Lung (tissue), 11 donors: ENCODE measurements at regions not wholly inside any gene's neighbourhood (a gene's known extent, or its start where the extent isn't known, plus 50 kb on each side); places are given as distances from the start of the nearest gene placed in this dataset.

Source experiments
- ATAC-seq: fragments of 200-7000 bp; cut with Tn5 transposase; one replicate; pipeline ENCODE4 v1.9.1; 2020; ENCODE audit warnings: moderate number of reproducible peaks; ENCODE audit not compliant: insufficient read depth, low FRiP score
- DNase-seq, 3 donors: peaks; one replicate each; pipeline ENCODE4 v3.0.0-alpha.2; 2013 to 2017
- H3K27ac ChIP-seq, 2 donors: one replicate each; pipeline ENCODE4 v1.5.1; 2013; ENCODE audit warnings: mild to moderate bottlenecking in 2 of 2, moderate library complexity in 2 of 2, control low read depth in 1 of 2, inconsistent platforms in 1 of 2, low read depth in 1 of 2, low read length in 1 of 2
- H3K27me3 ChIP-seq, 3 donors: one replicate each; pipeline ENCODE4 v1.5.1; 2013; ENCODE audit warnings: low read length in 2 of 3; ENCODE audit not compliant: control insufficient read depth in 3 of 3, insufficient read depth in 3 of 3
- H3K36me3 ChIP-seq, 4 donors: one replicate each; pipeline ENCODE4 v1.5.1; 2013; ENCODE audit warnings: low read length in 4 of 4, mild to moderate bottlenecking in 1 of 4, moderate library complexity in 1 of 4; ENCODE audit not compliant: control insufficient read depth in 4 of 4, insufficient read depth in 4 of 4
- H3K4me1 ChIP-seq, 5 donors: one replicate each; pipeline ENCODE4 v1.5.1; 2013; ENCODE audit warnings: low read length in 5 of 5, mild to moderate bottlenecking in 2 of 5, moderate library complexity in 1 of 5; ENCODE audit not compliant: control insufficient read depth in 5 of 5, insufficient read depth in 5 of 5
- H3K4me3 ChIP-seq: one replicate; pipeline ENCODE4 v1.5.1; 2013; ENCODE audit warnings: mild to moderate bottlenecking, control low read depth, moderate library complexity
- H3K9ac ChIP-seq, 2 donors: one replicate each; pipeline ENCODE4 v1.5.1; 2013; ENCODE audit warnings: low read length in 2 of 2, control low read depth in 1 of 2; ENCODE audit not compliant: insufficient read depth in 1 of 2
- H3K9me3 ChIP-seq, 4 donors: one replicate each; pipeline ENCODE4 v1.5.1; 2013; ENCODE audit warnings: low read length in 3 of 4, mild to moderate bottlenecking in 1 of 4, moderate library complexity in 1 of 4; ENCODE audit not compliant: control insufficient read depth in 4 of 4, insufficient read depth in 3 of 4
- WGBS, 2 donors: extraction: QIAGEN DNeasy Blood & Tissue Kit; methylation state at CpG; one replicate each; pipeline ENCODE4 v1.1.7; 2013; 5-methylcytosine and 5-hydroxymethylcytosine counted together
- TF ChIP-seq, protein P1 (sequence below): IDR thresholded peaks from 2 replicates; pipeline ENCODE4 v1.5.1; 2012; ENCODE audit warnings: mild to moderate bottlenecking; ENCODE audit errors: control extremely low read depth, extremely low read depth
- donor health status: control.
- donor health status: control.
- donor health status: Bipolar disorder and iron deficiency.
- donor health status: healthy.
- donor health status: DM: yes; HTN: yes; CAD: no.

DNA sequence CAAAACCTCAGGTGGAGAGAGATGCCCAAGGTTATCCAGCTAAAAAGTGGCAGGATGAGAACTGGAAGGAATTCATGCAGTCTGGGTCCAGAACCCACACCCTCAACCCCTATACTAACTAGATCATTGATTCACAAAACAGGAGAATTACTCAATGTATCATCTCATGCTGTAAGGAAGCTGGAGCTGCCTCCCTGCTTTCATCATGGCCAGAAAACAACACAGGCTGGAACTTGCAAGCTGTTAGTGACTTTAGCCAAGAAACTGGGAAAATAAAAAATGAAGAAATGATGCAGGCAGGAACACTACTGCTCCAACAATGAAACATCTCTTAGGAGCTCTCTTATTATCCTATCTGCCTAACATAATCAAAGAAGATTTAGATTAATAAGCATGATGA, 619.8 kb upstream of the CELF2 start:
- no peak for DNase-seq
- Histone ChIP-seq H3K27ac (no peak overlapping the region), H3K27me3 (no peaks in the 10 kb centered on the region), H3K36me3 (no peaks in the 10 kb centered on the region), H3K4me1 (peaks cover 0 to 4% (median 0%) of the 10 kb centered on the region in 5 donors), H3K4me3 (no peak overlapping the region), H3K9ac (no peak overlapping the region), H3K9me3 (peaks cover 0 to 2% (median 0%) of the 10 kb centered on the region in 4 donors)
- ATAC-seq: no peak
- TF ChIP-seq, protein P1, sequence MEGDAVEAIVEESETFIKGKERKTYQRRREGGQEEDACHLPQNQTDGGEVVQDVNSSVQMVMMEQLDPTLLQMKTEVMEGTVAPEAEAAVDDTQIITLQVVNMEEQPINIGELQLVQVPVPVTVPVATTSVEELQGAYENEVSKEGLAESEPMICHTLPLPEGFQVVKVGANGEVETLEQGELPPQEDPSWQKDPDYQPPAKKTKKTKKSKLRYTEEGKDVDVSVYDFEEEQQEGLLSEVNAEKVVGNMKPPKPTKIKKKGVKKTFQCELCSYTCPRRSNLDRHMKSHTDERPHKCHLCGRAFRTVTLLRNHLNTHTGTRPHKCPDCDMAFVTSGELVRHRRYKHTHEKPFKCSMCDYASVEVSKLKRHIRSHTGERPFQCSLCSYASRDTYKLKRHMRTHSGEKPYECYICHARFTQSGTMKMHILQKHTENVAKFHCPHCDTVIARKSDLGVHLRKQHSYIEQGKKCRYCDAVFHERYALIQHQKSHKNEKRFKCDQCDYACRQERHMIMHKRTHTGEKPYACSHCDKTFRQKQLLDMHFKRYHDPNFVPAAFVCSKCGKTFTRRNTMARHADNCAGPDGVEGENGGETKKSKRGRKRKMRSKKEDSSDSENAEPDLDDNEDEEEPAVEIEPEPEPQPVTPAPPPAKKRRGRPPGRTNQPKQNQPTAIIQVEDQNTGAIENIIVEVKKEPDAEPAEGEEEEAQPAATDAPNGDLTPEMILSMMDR: no peak

DNA sequence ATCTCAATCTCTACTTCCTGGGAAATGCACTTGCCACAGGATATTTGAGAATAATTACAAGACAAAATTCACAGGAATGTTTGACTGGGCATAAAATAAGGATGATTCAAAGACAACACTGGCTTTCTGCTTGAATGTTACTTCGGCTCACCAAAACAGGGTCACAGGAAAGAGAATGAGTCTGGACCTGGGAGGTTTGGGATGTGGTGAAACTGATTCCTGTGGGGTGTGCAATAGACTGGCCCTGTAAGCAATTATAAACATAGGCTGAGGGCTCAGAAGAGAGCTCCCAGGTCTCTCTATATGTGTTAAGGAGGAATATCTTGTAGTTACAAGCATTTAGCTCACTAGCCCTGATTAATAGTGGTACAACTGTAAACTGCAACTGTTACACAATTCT, 613.9 kb upstream of the CELF2 start:
- WGBS, 2 donors: 88 to 97% methylated on average over 1 of the region's 1 CpG
- DNase-seq: no peak

DNA sequence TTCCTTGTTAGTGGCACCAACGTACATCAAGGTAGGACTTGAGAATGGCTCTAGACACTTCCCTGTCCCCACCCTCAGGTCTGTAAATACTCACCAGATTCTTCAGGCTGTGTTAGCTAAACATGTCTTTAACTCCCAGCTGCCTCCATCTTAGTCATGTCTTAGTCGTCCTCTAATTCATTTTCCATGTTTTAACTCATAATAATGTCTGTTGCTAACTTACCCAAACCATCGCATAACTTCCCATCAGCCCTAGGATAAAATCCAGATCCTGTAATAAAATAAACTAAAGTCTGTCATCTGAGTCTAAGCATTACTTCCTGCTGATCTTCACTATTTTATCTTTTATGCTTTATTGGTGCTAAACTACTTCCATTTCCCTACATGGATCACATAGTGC, 600.0 kb upstream of the CELF2 start:
- WGBS, 2 donors: 67 to 85% methylated on average over 3 of the region's 3 CpGs
- no peak overlapping the region for H3K27ac ChIP-seq
- TF ChIP-seq, protein P1: no peak
- ATAC-seq: no peak
- H3K9me3 ChIP-seq: no peaks in the 10 kb centered on the region
- no peaks in the 10 kb centered on the region for H3K36me3 ChIP-seq
- no peak overlapping the region for H3K9ac ChIP-seq
- H3K4me1 ChIP-seq: peaks cover 0 to 11% (median 0%) of the 10 kb centered on the region in 5 donors
- no peak for DNase-seq
- H3K4me3 ChIP-seq: no peak overlapping the region
- H3K27me3 ChIP-seq: no peaks in the 10 kb centered on the region

More for the DNA sequence above, 613.9 kb upstream of the CELF2 start:
- H3K4me3 ChIP-seq: no peak overlapping the region
- no peak overlapping the region for H3K9ac ChIP-seq
- no peaks in the 10 kb centered on the region for H3K27me3 ChIP-seq
- no peaks in the 10 kb centered on the region for H3K4me1 ChIP-seq
- no peak for ATAC-seq
- TF ChIP-seq, protein P1: no peak
- no peak overlapping the region for H3K27ac ChIP-seq
- H3K9me3 ChIP-seq: peaks cover 0 to 2% (median 0%) of the 10 kb centered on the region in 4 donors
- no peaks in the 10 kb centered on the region for H3K36me3 ChIP-seq

DNA sequence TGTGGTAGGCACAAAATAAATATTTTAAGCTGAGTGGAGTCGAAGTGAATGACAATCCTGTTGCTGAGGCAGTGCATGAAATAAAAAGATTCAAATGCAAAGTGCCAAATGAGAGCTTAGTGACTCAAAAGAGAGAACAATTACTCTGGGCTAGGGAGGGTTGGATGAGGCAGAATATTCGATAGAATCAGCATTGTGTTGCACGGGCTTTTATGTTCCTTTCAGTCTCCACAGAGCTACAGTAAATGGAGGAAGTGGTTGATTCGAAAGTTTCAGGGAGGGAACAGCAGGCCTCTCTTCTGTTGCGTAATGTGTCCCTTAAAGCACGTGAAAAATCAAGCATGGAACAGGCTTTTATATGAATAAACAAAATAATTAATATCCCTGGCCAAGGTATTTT, 599.3 kb upstream of the CELF2 start:
- 33 to 44% methylated on average over 6 of the region's 6 CpGs for WGBS, 2 donors
- no peak for DNase-seq

More for the DNA sequence above, 599.3 kb upstream of the CELF2 start:
- Histone ChIP-seq H3K27me3 (no peaks in the 10 kb centered on the region), H3K9ac (no peak overlapping the region), H3K4me3 (no peak overlapping the region), H3K27ac (no peak overlapping the region), H3K36me3 (no peaks in the 10 kb centered on the region), H3K4me1 (peaks cover 0 to 11% (median 0%) of the 10 kb centered on the region in 5 donors), H3K9me3 (no peaks in the 10 kb centered on the region)
- TF ChIP-seq, protein P1: no peak
- no peak for ATAC-seq
